ENCODE measurements at regions not wholly inside any gene's neighbourhood (a gene's known extent, or its start where the extent isn't known, plus 50 kb on each side); places are given as distances from the start of the nearest gene placed in this dataset.

DNA sequence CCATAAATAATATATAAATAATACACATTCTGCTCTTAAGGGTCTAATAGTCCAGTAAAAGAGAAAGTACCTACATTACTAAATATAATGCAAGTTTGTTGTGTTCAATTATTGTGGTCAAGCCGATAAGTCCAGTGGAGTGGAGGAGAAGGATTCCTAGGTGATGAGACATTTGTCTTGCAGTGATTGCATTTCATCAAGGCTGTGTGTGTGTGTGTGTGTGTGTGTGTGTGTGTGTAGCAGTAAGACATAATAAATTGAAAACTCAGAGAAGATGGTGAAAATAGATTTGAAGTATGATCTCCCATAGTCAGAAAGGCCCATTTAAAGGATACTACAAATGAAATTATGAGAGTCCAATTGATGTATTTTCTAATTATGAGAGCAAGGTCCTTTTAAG lies 192.5 kb upstream of the SEMA3C start:
- TF ChIP-seq, protein P1, sequence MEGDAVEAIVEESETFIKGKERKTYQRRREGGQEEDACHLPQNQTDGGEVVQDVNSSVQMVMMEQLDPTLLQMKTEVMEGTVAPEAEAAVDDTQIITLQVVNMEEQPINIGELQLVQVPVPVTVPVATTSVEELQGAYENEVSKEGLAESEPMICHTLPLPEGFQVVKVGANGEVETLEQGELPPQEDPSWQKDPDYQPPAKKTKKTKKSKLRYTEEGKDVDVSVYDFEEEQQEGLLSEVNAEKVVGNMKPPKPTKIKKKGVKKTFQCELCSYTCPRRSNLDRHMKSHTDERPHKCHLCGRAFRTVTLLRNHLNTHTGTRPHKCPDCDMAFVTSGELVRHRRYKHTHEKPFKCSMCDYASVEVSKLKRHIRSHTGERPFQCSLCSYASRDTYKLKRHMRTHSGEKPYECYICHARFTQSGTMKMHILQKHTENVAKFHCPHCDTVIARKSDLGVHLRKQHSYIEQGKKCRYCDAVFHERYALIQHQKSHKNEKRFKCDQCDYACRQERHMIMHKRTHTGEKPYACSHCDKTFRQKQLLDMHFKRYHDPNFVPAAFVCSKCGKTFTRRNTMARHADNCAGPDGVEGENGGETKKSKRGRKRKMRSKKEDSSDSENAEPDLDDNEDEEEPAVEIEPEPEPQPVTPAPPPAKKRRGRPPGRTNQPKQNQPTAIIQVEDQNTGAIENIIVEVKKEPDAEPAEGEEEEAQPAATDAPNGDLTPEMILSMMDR (optimal IDR thresholded peaks at IDR 0.05 in 1 of 3, IDR thresholded peaks at IDR 0.05 in 1 of 3, conservative IDR thresholded peaks at IDR 0.05 in 1 of 3; ENCODE audit: extremely low read depth in 1 of 3, insufficient read depth in 2 of 3, low read length in 3 of 3), result no peak
- no peak for TF ChIP-seq EZH2 (IDR thresholded peaks at IDR 0.05; ENCODE audit: low read length)
